ENCODE measurements at regions not wholly inside any gene's neighbourhood (a gene's known extent, or its start where the extent isn't known, plus 50 kb on each side); places are given as distances from the start of the nearest gene placed in this dataset.
"Not testable (repeated sequence)": the region's sequence is repeated elsewhere in the genome, so short reads cannot be mapped to it uniquely, and the experiment has no call there.

- Histone ChIP-seq H2AFZ (ENCODE audit: insufficient read depth, low read depth, low read length, poor library complexity, severe bottlenecking) (no peak overlapping the region), H3K9me3 (ENCODE audit: control extremely low read depth in 1 of 3, control insufficient read depth in 2 of 3, insufficient read depth in 1 of 3, low read length in 2 of 3) (peaks cover 0 to 12% (median 1%) of the 10 kb centered on the region in 3 donors), H3K4me1 (ENCODE audit: control insufficient read depth in 2 of 2, insufficient read depth in 2 of 2, low read length in 2 of 2) (no peaks in the 10 kb centered on the region), H3K36me3 (replicated peaks in 1 of 2; ENCODE audit: control extremely low read depth in 1 of 2, control insufficient read depth in 1 of 2, extremely low read depth in 1 of 2, insufficient read depth in 2 of 2, low read length in 1 of 2) (no peaks in the 10 kb centered on the region), H3K27me3 (replicated peaks in 1 of 4; ENCODE audit: control extremely low read depth in 1 of 4, control insufficient read depth in 3 of 4, insufficient read depth in 4 of 4, low read length in 3 of 4) (peaks cover 0 to 2% (median 0%) of the 10 kb centered on the region in 4 experiments), H4K20me1 (ENCODE audit: control insufficient read depth, insufficient read depth, low read length, poor library complexity, severe bottlenecking) (no peaks in the 10 kb centered on the region), H3K9ac (ENCODE audit: low read length) (no peak overlapping the region), H3K4me2 (replicated peaks; ENCODE audit: low read depth, low read length, poor library complexity, severe bottlenecking) (no peak overlapping the region), H3K4me3 (ENCODE audit: control extremely low read depth in 1 of 5, extremely low read depth in 1 of 5, insufficient read depth in 1 of 5, low read depth in 2 of 5, low read length in 4 of 5) (no peak overlapping the region), H3K79me2 (ENCODE audit: control insufficient read depth, insufficient read depth, low read length) (no peaks in the 10 kb centered on the region), H3K27ac (ENCODE audit: low read length in 2 of 2) (no peak overlapping the region)
- Mint-ChIP-seq H3K4me1 (no peaks in the 10 kb centered on the region), H3K9me3 (ENCODE audit: insufficient read depth) (no peaks in the 10 kb centered on the region), H3K27ac (no peak overlapping the region), H3K27me3 (peaks cover 4% of the 10 kb centered on the region), H3K4me3 (no peak overlapping the region)
- DNase-seq (no peak), ATAC-seq (ENCODE audit: low read depth) (no peak)
- POLR2A ChIA-PET, result no interaction called here
- no peak for TF ChIP-seq EZH2 (IDR thresholded peaks at IDR 0.05; ENCODE audit: borderline replicate concordance, insufficient read depth, low read depth, low read length, poor library complexity, severe bottlenecking)
- TF ChIP-seq CTCF (IDR thresholded peaks at IDR 0.05), result no peak
- 70% methylated on average over 2 of the region's 4 CpGs for WGBS (ENCODE audit: insufficient coverage)
- intact Hi-C loops (cut with micrococcal nuclease), result no loop called here
- CTCF ChIA-PET, result no interaction called here
Observed at GRCh38 chr3:127044996-127045395, 62.1 kb downstream of the PLXNA1 start.

DNA sequence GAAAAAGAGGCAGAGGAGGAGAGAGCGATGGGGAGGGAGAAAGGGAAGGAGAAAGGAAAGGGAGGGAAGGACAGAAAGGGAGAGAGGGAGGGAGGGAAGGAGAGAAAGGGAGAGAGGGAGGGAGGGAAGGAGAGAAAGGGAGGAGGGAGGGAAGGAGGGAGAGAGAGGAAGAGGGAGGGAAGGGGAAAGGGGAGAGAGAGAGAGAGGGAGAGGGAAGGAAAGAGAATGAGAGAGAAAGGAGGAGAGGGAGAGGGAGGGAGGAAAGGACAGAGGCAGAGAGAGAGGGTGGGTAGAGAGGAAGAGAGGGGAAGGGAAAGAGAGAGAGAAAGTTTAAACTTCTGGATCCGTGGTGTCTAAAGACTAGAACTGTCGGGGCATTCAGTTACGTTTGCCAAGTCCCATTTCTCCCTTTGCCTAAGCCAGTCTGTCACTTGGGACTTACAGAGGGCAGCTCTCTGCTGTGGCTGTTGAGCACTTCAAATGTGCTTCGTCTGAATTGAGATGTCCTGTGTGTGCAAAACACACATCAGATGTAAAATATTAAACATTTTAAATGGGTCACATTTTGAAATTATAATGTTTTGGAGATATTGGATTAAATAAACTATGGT is 62.6 kb downstream of the PLXNA1 start:
- Histone ChIP-seq H3K9ac (ENCODE audit: low read length) (no peak overlapping the region), H3K79me2 (ENCODE audit: control insufficient read depth, insufficient read depth, low read length) (no peaks in the 10 kb centered on the region), H3K27ac (ENCODE audit: low read length in 2 of 2) (no peak overlapping the region), H3K27me3 (replicated peaks in 1 of 4; ENCODE audit: control extremely low read depth in 1 of 4, control insufficient read depth in 3 of 4, insufficient read depth in 4 of 4, low read length in 3 of 4) (peaks cover 0 to 2% (median 0%) of the 10 kb centered on the region in 4 experiments), H3K4me1 (ENCODE audit: control insufficient read depth in 2 of 2, insufficient read depth in 2 of 2, low read length in 2 of 2) (no peaks in the 10 kb centered on the region), H3K36me3 (replicated peaks in 1 of 2; ENCODE audit: control extremely low read depth in 1 of 2, control insufficient read depth in 1 of 2, extremely low read depth in 1 of 2, insufficient read depth in 2 of 2, low read length in 1 of 2) (no peaks in the 10 kb centered on the region), H3K4me2 (replicated peaks; ENCODE audit: low read depth, low read length, poor library complexity, severe bottlenecking) (no peak overlapping the region), H2AFZ (ENCODE audit: insufficient read depth, low read depth, low read length, poor library complexity, severe bottlenecking) (no peak overlapping the region), H3K4me3 (ENCODE audit: control extremely low read depth in 1 of 5, extremely low read depth in 1 of 5, insufficient read depth in 1 of 5, low read depth in 2 of 5, low read length in 4 of 5) (no peak overlapping the region), H4K20me1 (ENCODE audit: control insufficient read depth, insufficient read depth, low read length, poor library complexity, severe bottlenecking) (no peaks in the 10 kb centered on the region), H3K9me3 (ENCODE audit: control extremely low read depth in 1 of 3, control insufficient read depth in 2 of 3, insufficient read depth in 1 of 3, low read length in 2 of 3) (peaks cover 0 to 18% (median 1%) of the 10 kb centered on the region in 3 donors)
- no peak overlapping the region for H3K4me3 Mint-ChIP-seq
- TF ChIP-seq CTCF (IDR thresholded peaks at IDR 0.05) (no peak), EZH2 (IDR thresholded peaks at IDR 0.05; ENCODE audit: borderline replicate concordance, insufficient read depth, low read depth, low read length, poor library complexity, severe bottlenecking) (no peak)
- no peak for DNase-seq
- H3K27ac Mint-ChIP-seq, result no peak overlapping the region
- H3K4me1 Mint-ChIP-seq, result no peaks in the 10 kb centered on the region
- peaks cover 5% of the 10 kb centered on the region for H3K27me3 Mint-ChIP-seq
- intact Hi-C loops (cut with micrococcal nuclease), result no loop called here
- WGBS (ENCODE audit: insufficient coverage), result 74% methylated on average over 4 of the region's 5 CpGs
- ChIA-PET POLR2A (no interaction called here), CTCF (no interaction called here)
- H3K9me3 Mint-ChIP-seq (ENCODE audit: insufficient read depth), result no peaks in the 10 kb centered on the region
- no peak for ATAC-seq (ENCODE audit: low read depth)

- H3K9ac ChIP-seq (ENCODE audit: low read length); H3K4me1 ChIP-seq (ENCODE audit: control insufficient read depth in 2 of 2, insufficient read depth in 2 of 2, low read length in 2 of 2); H3K4me3 Mint-ChIP-seq; intact Hi-C loops (cut with micrococcal nuclease); H3K79me2 ChIP-seq (ENCODE audit: control insufficient read depth, insufficient read depth, low read length); H4K20me1 ChIP-seq (ENCODE audit: control insufficient read depth, insufficient read depth, low read length, poor library complexity, severe bottlenecking); DNase-seq; H3K27me3 Mint-ChIP-seq; H2AFZ ChIP-seq (ENCODE audit: insufficient read depth, low read depth, low read length, poor library complexity, severe bottlenecking); H3K4me1 Mint-ChIP-seq; H3K4me2 ChIP-seq (replicated peaks; ENCODE audit: low read depth, low read length, poor library complexity, severe bottlenecking); H3K4me3 ChIP-seq (ENCODE audit: control extremely low read depth in 1 of 5, extremely low read depth in 1 of 5, insufficient read depth in 1 of 5, low read depth in 2 of 5, low read length in 4 of 5); H3K27ac Mint-ChIP-seq; ATAC-seq (ENCODE audit: low read depth); H3K27ac ChIP-seq (ENCODE audit: low read length in 2 of 2); H3K36me3 ChIP-seq (replicated peaks in 1 of 2; ENCODE audit: control extremely low read depth in 1 of 2, control insufficient read depth in 1 of 2, extremely low read depth in 1 of 2, insufficient read depth in 2 of 2, low read length in 1 of 2); H3K9me3 Mint-ChIP-seq (ENCODE audit: insufficient read depth); CTCF ChIA-PET; H3K27me3 ChIP-seq (replicated peaks in 1 of 4; ENCODE audit: control extremely low read depth in 1 of 4, control insufficient read depth in 3 of 4, insufficient read depth in 4 of 4, low read length in 3 of 4); POLR2A ChIA-PET: not testable (repeated sequence)
- 97% methylated on average over 20 of the region's 28 CpGs for WGBS (ENCODE audit: insufficient coverage)
- peaks cover 0 to 21% (median 1%) of the 10 kb centered on the region in 3 donors for H3K9me3 ChIP-seq (ENCODE audit: control extremely low read depth in 1 of 3, control insufficient read depth in 2 of 3, insufficient read depth in 1 of 3, low read length in 2 of 3)
Observed at GRCh38 chr3:127046690-127047089, 63.8 kb downstream of the PLXNA1 start.
